SK-N-MC (cell line): ENCODE measurements at regions not wholly inside any gene's neighbourhood (a gene's known extent, or its start where the extent isn't known, plus 50 kb on each side); places are given as distances from the start of the nearest gene placed in this dataset.

Source experiments
- EZH2 ChIP-seq: fragments of 200-600 bp; sonication (generic); IDR thresholded peaks from one replicate; pipeline ENCODE4 v1.6.1; 2017; ENCODE audit warnings: antibody characterized with exemption
- POLR2AphosphoS5 ChIP-seq: IDR thresholded peaks from 2 replicates; pipeline ENCODE4 v1.6.1; 2012; ENCODE audit warnings: mild to moderate bottlenecking, low read depth, low read length, borderline replicate concordance

GRCh38 chr5:125914471-125914870, 508.7 kb upstream of the GRAMD2B start:
- TF ChIP-seq POLR2AphosphoS5 (no peak), EZH2 (no peak)
